ENCODE measurements at regions not wholly inside any gene's neighbourhood (a gene's known extent, or its start where the extent isn't known, plus 50 kb on each side); places are given as distances from the start of the nearest gene placed in this dataset.

GRCh38 chr16:35196313-35196712 is 1736.9 kb downstream of the TP53TG3F start:
- no peaks in the 10 kb centered on the region for H3K36me3 ChIP-seq (ENCODE audit: insufficient read depth, low read length)
- no peak overlapping the region for H3K27ac ChIP-seq
- H3K9ac ChIP-seq (ENCODE audit: insufficient read length) = no peak overlapping the region
- TF ChIP-seq EZH2 (IDR thresholded peaks at IDR 0.05) (no peak), FOXP2 (optimal IDR thresholded peaks at IDR 0.05; ENCODE audit: control extremely low read depth, extremely low read length, insufficient read depth) (no peak), POLR2AphosphoS5 (IDR thresholded peaks at IDR 0.05; ENCODE audit: borderline replicate concordance, low read depth, low read length) (no peak)
- no peaks in the 10 kb centered on the region for H3K9me3 ChIP-seq (ENCODE audit: low read depth, low read length)
- H3K4me3 ChIP-seq = no peak overlapping the region
- no peak for DNase-seq (ENCODE audit: low read depth, low spot score)

- Histone ChIP-seq H3K27ac (no peak overlapping the region), H3K9me3 (ENCODE audit: low read depth, low read length) (no peaks in the 10 kb centered on the region), H3K9ac (ENCODE audit: insufficient read length) (no peak overlapping the region), H3K36me3 (ENCODE audit: insufficient read depth, low read length) (no peaks in the 10 kb centered on the region), H3K4me3 (no peak overlapping the region)
- no peak for DNase-seq (ENCODE audit: low read depth, low spot score)
- TF ChIP-seq POLR2AphosphoS5 (IDR thresholded peaks at IDR 0.05; ENCODE audit: borderline replicate concordance, low read depth, low read length) (no peak), EZH2 (IDR thresholded peaks at IDR 0.05) (no peak), FOXP2 (optimal IDR thresholded peaks at IDR 0.05; ENCODE audit: control extremely low read depth, extremely low read length, insufficient read depth) (no peak)
These were observed 1738.2 kb downstream of the TP53TG3F start for GRCh38 chr16:35197656-35198055.

GRCh38 chr16:35198223-35199199 is 1739.1 kb downstream of the TP53TG3F start:
- H3K9ac ChIP-seq (ENCODE audit: insufficient read length) = no peak overlapping the region
- TF ChIP-seq POLR2AphosphoS5 (IDR thresholded peaks at IDR 0.05; ENCODE audit: borderline replicate concordance, low read depth, low read length) = no peak
- no peak for TF ChIP-seq EZH2 (IDR thresholded peaks at IDR 0.05)
- TF ChIP-seq FOXP2 (optimal IDR thresholded peaks at IDR 0.05; ENCODE audit: control extremely low read depth, extremely low read length, insufficient read depth) = no peak
- no peaks in the 10 kb centered on the region for H3K9me3 ChIP-seq (ENCODE audit: low read depth, low read length)
- no peak for DNase-seq (ENCODE audit: low read depth, low spot score)
- no peak overlapping the region for H3K27ac ChIP-seq
- H3K36me3 ChIP-seq (ENCODE audit: insufficient read depth, low read length) = no peaks in the 10 kb centered on the region
- no peak overlapping the region for H3K4me3 ChIP-seq

- H3K9ac ChIP-seq (ENCODE audit: insufficient read length) = no peak overlapping the region
- H3K27ac ChIP-seq = no peak overlapping the region
- DNase-seq (ENCODE audit: low read depth, low spot score) = no peak
- H3K9me3 ChIP-seq (ENCODE audit: low read depth, low read length) = no peaks in the 10 kb centered on the region
- no peaks in the 10 kb centered on the region for H3K36me3 ChIP-seq (ENCODE audit: insufficient read depth, low read length)
- TF ChIP-seq POLR2AphosphoS5 (IDR thresholded peaks at IDR 0.05; ENCODE audit: borderline replicate concordance, low read depth, low read length) = no peak
- no peak for TF ChIP-seq EZH2 (IDR thresholded peaks at IDR 0.05)
- TF ChIP-seq FOXP2 (optimal IDR thresholded peaks at IDR 0.05; ENCODE audit: control extremely low read depth, extremely low read length, insufficient read depth) = no peak
- no peak overlapping the region for H3K4me3 ChIP-seq
These were observed 1741.2 kb downstream of the TP53TG3F start for GRCh38 chr16:35200662-35201061.

- no peak for DNase-seq (ENCODE audit: low read depth, low spot score)
- H3K9me3 ChIP-seq (ENCODE audit: low read depth, low read length) = no peaks in the 10 kb centered on the region
These were observed 1741.7 kb downstream of the TP53TG3F start for GRCh38 chr16:35201151-35201550.

GRCh38 chr16:35203636-35204035 is 1744.2 kb downstream of the TP53TG3F start:
- Histone ChIP-seq H3K27ac (no peak overlapping the region), H3K36me3 (ENCODE audit: insufficient read depth, low read length) (no peaks in the 10 kb centered on the region), H3K4me3 (no peak overlapping the region), H3K9me3 (ENCODE audit: low read depth, low read length) (no peaks in the 10 kb centered on the region), H3K9ac (ENCODE audit: insufficient read length) (no peak overlapping the region)
- TF ChIP-seq POLR2AphosphoS5 (IDR thresholded peaks at IDR 0.05; ENCODE audit: borderline replicate concordance, low read depth, low read length) (no peak), FOXP2 (optimal IDR thresholded peaks at IDR 0.05; ENCODE audit: control extremely low read depth, extremely low read length, insufficient read depth) (no peak), EZH2 (IDR thresholded peaks at IDR 0.05) (no peak)
- no peak for DNase-seq (ENCODE audit: low read depth, low spot score)

More at GRCh38 chr16:35201151-35201550, 1741.7 kb downstream of the TP53TG3F start:
- Histone ChIP-seq H3K9ac (ENCODE audit: insufficient read length) (no peak overlapping the region), H3K27ac (no peak overlapping the region), H3K4me3 (no peak overlapping the region), H3K36me3 (ENCODE audit: insufficient read depth, low read length) (no peaks in the 10 kb centered on the region)
- TF ChIP-seq EZH2 (IDR thresholded peaks at IDR 0.05) (no peak), FOXP2 (optimal IDR thresholded peaks at IDR 0.05; ENCODE audit: control extremely low read depth, extremely low read length, insufficient read depth) (no peak), POLR2AphosphoS5 (IDR thresholded peaks at IDR 0.05; ENCODE audit: borderline replicate concordance, low read depth, low read length) (no peak)

- no peak for DNase-seq (ENCODE audit: low read depth, low spot score)
- Histone ChIP-seq H3K9me3 (ENCODE audit: low read depth, low read length) (no peaks in the 10 kb centered on the region), H3K4me3 (no peak overlapping the region), H3K9ac (ENCODE audit: insufficient read length) (no peak overlapping the region), H3K27ac (no peak overlapping the region), H3K36me3 (ENCODE audit: insufficient read depth, low read length) (no peaks in the 10 kb centered on the region)
- TF ChIP-seq FOXP2 (optimal IDR thresholded peaks at IDR 0.05; ENCODE audit: control extremely low read depth, extremely low read length, insufficient read depth) = no peak
- TF ChIP-seq POLR2AphosphoS5 (IDR thresholded peaks at IDR 0.05; ENCODE audit: borderline replicate concordance, low read depth, low read length) = no peak
- TF ChIP-seq EZH2 (IDR thresholded peaks at IDR 0.05) = no peak
These were observed 1747.9 kb downstream of the TP53TG3F start for GRCh38 chr16:35207059-35207999.
